Skin epidermis (tissue), 12 donors: ENCODE measurements at regions not wholly inside any gene's neighbourhood (a gene's known extent, or its start where the extent isn't known, plus 50 kb on each side); places are given as distances from the start of the nearest gene placed in this dataset.
"Not testable (repeated sequence)": the region's sequence is repeated elsewhere in the genome, so short reads cannot be mapped to it uniquely, and the experiment has no call there.

Source experiments
- H3K27ac ChIP-seq, 21 experiments: fragments of 200-600 bp; sonication (generic) in 11 of 21; one replicate each; pipeline ENCODE4 v1.5.0; 2020; ENCODE audit warnings: mild to moderate bottlenecking in 3 of 21, inconsistent platforms in 2 of 21, moderate library complexity in 2 of 21
- H3K4me3 ChIP-seq, 7 experiments: fragments of 200-600 bp; sonication (generic) in 2 of 7; one replicate each; pipeline ENCODE4 v1.5.0; 2020; ENCODE audit warnings: inconsistent platforms in 2 of 7, mild to moderate bottlenecking in 2 of 7, moderate library complexity in 1 of 7

- no peak overlapping the region for H3K4me3 ChIP-seq
- H3K27ac ChIP-seq = no peak overlapping the region
Measured at GRCh38 chr20:55353206-55353605, 652.1 kb downstream of the CBLN4 start.

- no peak overlapping the region for H3K4me3 ChIP-seq
- no peak overlapping the region for H3K27ac ChIP-seq
Measured at GRCh38 chr20:55348223-55348622, 657.1 kb downstream of the CBLN4 start.

DNA sequence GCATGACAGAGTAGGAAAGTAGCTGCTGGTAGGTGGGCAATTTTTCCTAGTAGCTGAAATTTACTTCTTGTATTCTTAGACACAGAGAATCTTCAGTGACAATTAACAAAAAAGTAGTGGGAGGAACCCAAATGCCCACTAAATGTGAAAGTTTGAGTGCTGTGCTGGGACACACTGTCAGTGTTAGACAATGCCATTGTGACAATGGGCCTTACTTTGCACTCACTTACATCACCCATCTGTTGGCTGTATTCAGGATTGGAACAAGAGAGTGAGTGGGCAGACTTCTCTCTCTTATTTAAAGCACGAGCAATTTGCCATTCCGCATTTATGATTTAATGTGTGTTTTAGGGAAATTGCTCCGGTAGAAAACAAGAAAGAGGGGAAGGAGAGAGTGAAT lies 662.5 kb downstream of the CBLN4 start:
- Histone ChIP-seq H3K27ac (no peak overlapping the region), H3K4me3 (no peak overlapping the region)

DNA sequence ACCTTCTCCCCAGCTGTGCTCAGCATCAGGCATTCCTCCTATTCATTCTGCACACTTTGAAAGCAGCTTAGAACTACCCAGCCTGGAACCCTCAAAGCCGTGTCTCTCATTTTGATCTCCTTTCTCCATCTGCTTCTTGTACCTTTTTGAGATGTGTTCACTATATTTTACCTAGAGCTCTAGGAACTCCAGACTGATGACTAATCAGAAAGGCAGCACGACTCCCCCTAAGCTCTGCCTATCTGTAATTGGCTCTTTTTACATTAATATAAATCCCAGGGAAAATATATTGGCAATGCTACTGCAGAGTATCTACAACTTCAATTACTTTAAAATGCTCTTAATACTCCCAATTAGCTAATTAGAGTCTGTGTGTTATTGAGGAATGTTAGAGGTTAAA lies 671.5 kb downstream of the CBLN4 start:
- Histone ChIP-seq H3K27ac (no peak overlapping the region), H3K4me3 (no peak overlapping the region)

DNA sequence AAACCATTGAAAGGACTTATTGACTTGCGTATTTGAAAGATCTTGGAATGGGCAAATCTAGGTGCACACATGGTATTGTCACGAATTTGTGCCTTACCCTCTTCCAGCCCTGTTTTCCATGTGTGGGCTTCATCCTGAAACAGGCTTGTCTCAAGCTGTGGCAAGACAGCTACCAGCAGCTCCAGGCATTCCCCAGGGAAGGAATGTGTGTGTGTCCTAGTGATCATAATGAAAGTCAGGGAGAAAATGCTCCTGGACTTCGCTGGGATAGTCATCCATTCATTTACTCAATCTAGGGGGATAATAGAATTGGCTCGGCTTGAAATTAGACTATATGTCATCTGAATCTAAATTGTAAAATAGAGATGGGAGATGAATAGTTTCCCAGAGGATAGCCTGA lies 676.2 kb downstream of the CBLN4 start:
- H3K4me3 ChIP-seq = no peak overlapping the region
- no peak overlapping the region for H3K27ac ChIP-seq

DNA sequence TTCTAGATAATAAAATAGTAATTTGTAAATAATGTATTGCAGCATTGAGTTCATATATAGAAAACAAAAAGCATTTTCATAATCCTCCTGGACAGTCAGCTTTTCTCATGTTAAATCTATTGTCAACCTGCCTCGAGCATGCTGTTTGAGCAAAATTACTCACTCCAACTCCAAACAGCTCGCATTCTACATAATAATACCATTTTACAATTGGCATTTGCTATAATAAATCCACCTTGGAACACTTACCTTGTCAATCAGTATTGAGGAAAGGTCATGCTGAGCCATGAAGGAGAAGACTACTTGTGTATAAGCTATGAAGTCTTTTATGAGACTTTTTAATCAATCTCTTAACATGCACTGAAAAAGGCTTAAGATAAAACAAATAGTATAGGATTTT lies 682.6 kb downstream of the CBLN4 start:
- Histone ChIP-seq H3K27ac (no peak overlapping the region), H3K4me3 (no peak overlapping the region)

DNA sequence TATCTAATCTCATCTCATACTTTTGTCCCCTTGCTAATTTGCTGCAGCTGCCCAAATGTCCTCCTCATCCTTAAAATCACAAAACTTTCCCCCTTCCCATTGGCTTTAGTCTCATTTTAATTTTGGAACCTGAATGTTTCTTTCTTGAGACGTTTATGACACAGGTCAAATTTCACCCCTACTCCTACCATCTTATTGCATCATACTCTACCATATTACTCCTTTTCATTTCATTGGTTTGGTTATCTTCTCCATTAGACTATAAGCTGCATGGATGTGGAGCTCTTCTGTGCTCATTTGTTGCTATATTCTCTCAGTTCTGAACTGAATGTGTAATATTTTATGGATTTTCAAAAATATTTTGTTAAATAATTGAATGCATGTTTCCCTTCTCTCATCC lies 688.6 kb downstream of the CBLN4 start:
- Histone ChIP-seq H3K4me3 (no peak overlapping the region), H3K27ac (no peak overlapping the region)

GRCh38 chr20:55310844-55311243 lies 694.5 kb downstream of the CBLN4 start:
- H3K27ac ChIP-seq = not testable (repeated sequence)

GRCh38 chr20:55291261-55291660 lies 714.1 kb downstream of the CBLN4 start:
- H3K27ac ChIP-seq = no peak overlapping the region
- H3K4me3 ChIP-seq = no peak overlapping the region

More at GRCh38 chr20:55310844-55311243, 694.5 kb downstream of the CBLN4 start:
- H3K4me3 ChIP-seq = not testable (repeated sequence)

- Histone ChIP-seq H3K4me3 (no peak overlapping the region), H3K27ac (no peak overlapping the region)
Measured at GRCh38 chr20:55283889-55284288, 721.4 kb downstream of the CBLN4 start.

- H3K27ac ChIP-seq = no peak overlapping the region
- no peak overlapping the region for H3K4me3 ChIP-seq
Measured at GRCh38 chr20:55273149-55273548, 732.2 kb downstream of the CBLN4 start.

DNA sequence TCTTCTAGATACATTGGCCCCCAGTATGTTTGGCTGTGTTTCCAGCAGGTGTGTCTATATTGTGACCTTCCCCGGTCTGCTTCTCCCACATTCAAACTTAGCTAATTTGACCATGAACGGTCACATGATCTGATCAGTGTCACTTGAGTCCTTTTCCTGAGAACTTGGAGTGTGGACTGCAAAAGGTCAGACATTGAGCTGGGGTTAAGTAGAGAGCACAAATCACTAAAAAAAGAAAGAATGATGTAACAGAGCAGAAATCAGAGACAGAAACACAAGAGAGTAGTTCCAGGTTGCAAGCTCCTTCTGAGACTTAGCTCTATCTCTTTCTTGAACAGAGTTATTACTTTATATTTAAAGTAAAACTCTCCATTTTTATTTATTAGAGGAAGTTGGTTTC lies 733.9 kb downstream of the CBLN4 start:
- no peak overlapping the region for H3K27ac ChIP-seq
- no peak overlapping the region for H3K4me3 ChIP-seq

- no peak overlapping the region for H3K27ac ChIP-seq
- H3K4me3 ChIP-seq = no peak overlapping the region
Measured at GRCh38 chr20:55269913-55270312, 735.4 kb downstream of the CBLN4 start.

GRCh38 chr20:55266361-55266760 lies 739.0 kb downstream of the CBLN4 start:
- Histone ChIP-seq H3K4me3 (no peak overlapping the region), H3K27ac (no peak overlapping the region)

- no peak overlapping the region for H3K4me3 ChIP-seq
Measured at GRCh38 chr20:55264703-55265239, 740.5 kb downstream of the CBLN4 start.

DNA sequence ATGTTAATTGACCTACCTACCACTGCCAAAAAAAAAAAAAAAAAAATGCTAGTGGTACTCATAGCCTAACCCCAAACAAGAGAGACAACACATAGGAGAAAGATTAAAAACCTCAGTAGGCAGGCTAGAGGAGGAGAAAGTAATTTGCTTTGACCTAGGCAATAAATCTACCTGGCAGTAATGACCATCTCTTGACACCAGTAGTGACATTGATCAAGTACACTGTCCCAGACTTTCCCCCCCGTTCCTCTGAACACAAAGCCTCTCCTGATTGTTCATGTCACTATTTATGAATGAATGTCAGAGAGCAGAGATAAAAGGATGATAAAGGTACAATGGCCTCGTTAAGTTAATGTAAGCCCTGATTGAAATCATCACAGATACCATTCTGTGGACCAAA lies 746.8 kb downstream of the CBLN4 start:
- no peak overlapping the region for H3K27ac ChIP-seq

More at GRCh38 chr20:55264703-55265239, 740.5 kb downstream of the CBLN4 start:
- no peak overlapping the region for H3K27ac ChIP-seq

GRCh38 chr20:55255016-55255415 lies 750.3 kb downstream of the CBLN4 start:
- Histone ChIP-seq H3K4me3 (no peak overlapping the region), H3K27ac (no peak overlapping the region)

More for the DNA sequence above, 746.8 kb downstream of the CBLN4 start:
- no peak overlapping the region for H3K4me3 ChIP-seq

- H3K27ac ChIP-seq = no peak overlapping the region
Measured at GRCh38 chr20:55253781-55254180, 751.5 kb downstream of the CBLN4 start.

DNA sequence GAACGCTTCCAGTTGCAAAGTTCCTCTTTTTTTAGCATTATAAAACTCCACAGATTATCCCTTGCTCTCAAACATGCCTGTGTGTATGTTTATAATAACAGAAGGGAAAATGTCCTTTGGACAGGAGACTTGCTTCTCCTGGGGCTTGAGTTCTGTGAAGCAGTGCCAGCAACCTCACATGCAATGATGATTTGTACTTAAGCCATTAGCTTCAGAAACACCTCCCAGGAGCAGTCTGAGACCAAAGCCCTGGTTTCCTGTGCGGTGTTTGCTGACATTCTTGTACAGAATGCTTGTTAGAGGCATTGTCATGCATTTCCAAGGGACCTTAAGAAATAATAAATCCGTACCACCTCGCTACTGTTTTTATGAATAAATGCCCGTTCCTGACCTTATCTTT lies 752.8 kb downstream of the CBLN4 start:
- Histone ChIP-seq H3K4me3 (no peak overlapping the region), H3K27ac (no peak overlapping the region)

More at GRCh38 chr20:55253781-55254180, 751.5 kb downstream of the CBLN4 start:
- no peak overlapping the region for H3K4me3 ChIP-seq

- Histone ChIP-seq H3K4me3 (no peak overlapping the region), H3K27ac (no peak overlapping the region)
Measured at GRCh38 chr20:55251170-55251569, 754.1 kb downstream of the CBLN4 start.

DNA sequence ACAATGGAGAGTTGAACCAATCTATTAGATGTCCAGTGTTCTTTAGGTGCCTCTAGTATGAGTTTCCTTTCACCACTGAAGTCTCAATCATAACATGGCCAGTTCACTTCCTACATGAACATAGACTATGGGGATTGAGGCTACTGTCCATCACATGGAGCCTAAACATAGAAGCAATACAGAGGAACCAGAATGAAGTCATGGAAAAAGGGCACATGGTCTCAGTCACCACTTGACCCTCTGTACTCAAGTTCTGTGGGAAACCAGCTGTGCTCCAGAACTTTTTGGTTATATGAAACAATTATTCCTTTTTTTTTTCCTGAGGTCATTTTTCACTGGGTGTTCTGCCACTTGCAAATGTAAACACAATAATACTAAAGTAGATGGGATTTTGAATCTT lies 762.5 kb downstream of the CBLN4 start:
- Histone ChIP-seq H3K27ac (no peak overlapping the region), H3K4me3 (no peak overlapping the region)

DNA sequence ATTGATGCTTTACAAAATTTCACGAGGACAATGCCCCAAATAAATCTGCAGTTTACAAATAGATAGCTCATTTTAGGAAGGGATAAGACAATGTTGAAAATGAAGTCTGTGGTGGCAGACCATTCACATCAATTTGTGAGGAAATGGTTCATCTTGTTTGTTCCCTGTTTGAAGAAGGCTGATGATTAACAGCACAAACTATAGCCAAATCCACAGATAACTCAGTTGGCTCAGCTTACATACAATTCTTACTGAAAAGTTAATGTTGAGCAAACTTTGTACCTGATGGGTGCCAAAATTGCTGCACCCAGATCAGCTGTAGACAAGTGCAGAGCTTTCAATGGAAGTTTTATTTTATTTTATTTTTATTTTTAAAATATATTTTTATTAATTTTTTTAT lies 763.9 kb downstream of the DOK5 start:
- Histone ChIP-seq H3K4me3 (no peak overlapping the region), H3K27ac (no peak overlapping the region)
